CD14-positive monocyte (primary cell): ENCODE measurements at regions not wholly inside any gene's neighbourhood (a gene's known extent, or its start where the extent isn't known, plus 50 kb on each side); places are given as distances from the start of the nearest gene placed in this dataset. TPM values are rescaled to one million over a fixed set of nuclear protein-coding genes. Genes with fewer than 3 reads are reported as not detected.

Experiments
- DNase-seq, 3 donors: peaks; one replicate each; pipeline ENCODE4 v3.0.0-alpha.2; 2011 to 2022
- H2AFZ ChIP-seq: 2 replicates; pipeline ENCODE4 v1.6.0; 2012; ENCODE audit warnings: mild to moderate bottlenecking, low read depth, low read length, inconsistent platforms; ENCODE audit not compliant: insufficient read depth, poor library complexity, severe bottlenecking
- H3K27ac ChIP-seq, 2 donors: 1 replicate in 1 of 2; 2 replicates in 1 of 2; pipeline ENCODE4 v1.5.1; 2012 to 2013; ENCODE audit warnings: low read length in 2 of 2, control low read depth in 1 of 2, inconsistent platforms in 1 of 2, low read depth in 1 of 2, mild to moderate bottlenecking in 1 of 2
- H3K27me3 ChIP-seq, 2 donors: one replicate each; pipeline versions ENCODE4 v1.6.0 to v1.6.1; 2011 to 2013; ENCODE audit warnings: low read length in 2 of 2; ENCODE audit not compliant: control insufficient read depth in 2 of 2, insufficient read depth in 2 of 2
- H3K36me3 ChIP-seq, 2 donors: replicated peaks in 1 of 2; 1 replicate in 1 of 2; 2 replicates in 1 of 2; pipeline versions ENCODE4 v1.5.1 to v1.6.1; 2012 to 2013; ENCODE audit warnings: low read length in 2 of 2, control low read depth in 1 of 2, inconsistent platforms in 1 of 2, mild to moderate bottlenecking in 1 of 2; ENCODE audit not compliant: insufficient read depth in 2 of 2, control insufficient read depth in 1 of 2
- H3K4me1 ChIP-seq, 2 donors: 1 replicate in 1 of 2; 2 replicates in 1 of 2; pipeline versions ENCODE4 v1.5.1 to v1.6.1; 2012 to 2013; ENCODE audit warnings: low read length in 2 of 2, control low read depth in 1 of 2, inconsistent platforms in 1 of 2, mild to moderate bottlenecking in 1 of 2, moderate library complexity in 1 of 2; ENCODE audit not compliant: insufficient read depth in 2 of 2, control insufficient read depth in 1 of 2
- H3K4me2 ChIP-seq: replicated peaks from 2 replicates; pipeline ENCODE3; 2012; ENCODE audit warnings: low read length, moderate library complexity, mild to moderate bottlenecking; ENCODE audit not compliant: poor library complexity, severe bottlenecking; ENCODE audit errors: extremely low read depth
- H3K4me3 ChIP-seq, 3 experiments: fragments of 200-600 bp in 1 of 3; sonication (generic) in 1 of 3; replicated peaks in 1 of 3; 1 replicate in 2 of 3; 2 replicates in 1 of 3; pipeline ENCODE4 v1.5.1; 2011 to 2013; ENCODE audit warnings: low read length in 3 of 3, mild to moderate bottlenecking in 3 of 3, control low read depth in 2 of 3, low read depth in 2 of 3, inconsistent platforms in 1 of 3, moderate library complexity in 1 of 3
- H3K79me2 ChIP-seq: 2 replicates; pipeline ENCODE4 v1.6.0; 2012; ENCODE audit warnings: mild to moderate bottlenecking, control low read depth, inconsistent platforms, low read length, moderate library complexity; ENCODE audit not compliant: insufficient read depth
- H3K9ac ChIP-seq: 2 replicates; pipeline ENCODE4 v1.6.0; 2017; ENCODE audit warnings: low read length, mild to moderate bottlenecking; ENCODE audit not compliant: insufficient read depth, poor library complexity, severe bottlenecking
- H3K9me3 ChIP-seq, 2 donors: replicated peaks in 1 of 2; 1 replicate in 1 of 2; 2 replicates in 1 of 2; pipeline versions ENCODE4 v1.5.1 to v1.6.1; 2012 to 2013; ENCODE audit warnings: low read length in 2 of 2, control low read depth in 1 of 2; ENCODE audit not compliant: control insufficient read depth in 1 of 2, insufficient read depth in 1 of 2
- H4K20me1 ChIP-seq: 2 replicates; pipeline ENCODE4 v1.6.0; 2012; ENCODE audit warnings: mild to moderate bottlenecking, low read length, control low read depth, moderate library complexity; ENCODE audit not compliant: insufficient read depth
- H3K27ac Mint-ChIP-seq, 7 donors: one replicate each; pipeline ENCODE4 v1.8.0; 2020; ENCODE audit warnings: mild to moderate bottlenecking in 7 of 7, mixed read lengths in 7 of 7, moderate library complexity in 6 of 7, inconsistent platforms in 2 of 7
- H3K27me3 Mint-ChIP-seq, 3 donors: one replicate each; pipeline ENCODE4 v1.8.0; 2021 to 2022; ENCODE audit warnings: low read depth in 3 of 3, mild to moderate bottlenecking in 3 of 3, mixed read lengths in 3 of 3, moderate library complexity in 3 of 3, inconsistent platforms in 1 of 3
- H3K36me3 Mint-ChIP-seq, 2 donors: one replicate each; pipeline ENCODE4 v1.8.0; 2020; ENCODE audit warnings: mixed read lengths in 2 of 2, inconsistent platforms in 1 of 2, mild to moderate bottlenecking in 1 of 2
- H3K4me1 Mint-ChIP-seq: one replicate; pipeline ENCODE4 v1.8.0; 2020; ENCODE audit warnings: mild to moderate bottlenecking, mixed read lengths
- H3K4me3 Mint-ChIP-seq, 2 donors: one replicate each; pipeline ENCODE4 v1.8.0; 2020; ENCODE audit warnings: mild to moderate bottlenecking in 2 of 2, mixed read lengths in 2 of 2, moderate library complexity in 1 of 2
- H3K9me3 Mint-ChIP-seq, 7 donors: one replicate each; pipeline ENCODE4 v1.8.0; 2020 to 2022; ENCODE audit warnings: mixed read lengths in 7 of 7, mild to moderate bottlenecking in 6 of 7, moderate library complexity in 6 of 7, inconsistent platforms in 2 of 7
- CTCF ChIP-seq: fragments of 200-600 bp; IDR thresholded peaks from one replicate; pipeline ENCODE4 v1.8.0; 2022; ENCODE audit warnings: antibody characterized with exemption, mild to moderate bottlenecking
- WGBS: methylation state at CpG from one replicate; pipeline ENCODE4 v1.1.5; 2013; ENCODE audit warnings: missing lambda C conversion rate; ENCODE audit not compliant: insufficient coverage; 5-methylcytosine and 5-hydroxymethylcytosine counted together
- intact Hi-C, 2 donors: fragments of 100-400 bp; cut with micrococcal nuclease; formaldehyde crosslinking; loops; one replicate each; pipeline versions ENCODE4 v1.15.0 to v1.15.1; 2023
- small RNA-seq: library from RNA; depleted of rRNA; stranded (forward); fragments of <200 nt; gene quantifications from one replicate; pipeline ENCODE3, GENCODE V24; 2012; ENCODE audit warnings: low read depth; ENCODE audit not compliant: insufficient read length

DNA sequence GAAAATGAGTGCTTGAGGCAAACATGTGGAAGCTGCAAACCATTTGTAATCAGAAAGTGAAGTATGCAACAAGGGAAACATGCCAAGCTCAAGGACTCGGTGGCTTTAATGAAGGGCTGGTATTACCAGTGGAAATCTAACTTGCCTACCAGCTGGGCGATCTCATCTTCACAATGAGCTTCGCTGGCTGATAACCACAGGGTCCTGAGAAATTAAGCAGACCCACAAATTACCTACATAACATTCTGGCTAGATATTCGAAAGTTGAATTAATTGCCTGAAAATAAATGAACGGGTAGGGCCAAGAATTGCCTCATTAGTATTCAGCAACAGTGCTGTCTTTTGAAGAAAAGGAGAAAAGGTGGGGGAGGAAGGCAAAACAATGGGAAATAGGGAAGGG, 439.4 kb downstream of the PDZRN4 start:
- intact Hi-C loops = no loop called here
- Histone ChIP-seq H3K27ac (no peak overlapping the region), H3K36me3 (no peaks in the 10 kb centered on the region), H3K9me3 (peaks cover 0 to 3% of the 10 kb centered on the region in 2 donors), H4K20me1 (no peaks in the 10 kb centered on the region), H3K27me3 (no peaks in the 10 kb centered on the region), H3K79me2 (no peaks in the 10 kb centered on the region), H3K9ac (no peak overlapping the region), H3K4me2 (no peak overlapping the region), H3K4me3 (no peak overlapping the region), H2AFZ (no peak overlapping the region), H3K4me1 (no peaks in the 10 kb centered on the region)
- DNase-seq = no peak
- Mint-ChIP-seq H3K9me3 (peaks cover 2 to 16% (median 7%) of the 10 kb centered on the region in 7 donors), H3K4me3 (no peak overlapping the region), H3K4me1 (no peaks in the 10 kb centered on the region), H3K27me3 (no peaks in the 10 kb centered on the region), H3K27ac (no peak overlapping the region), H3K36me3 (no peaks in the 10 kb centered on the region)
- no peak for TF ChIP-seq CTCF
- 100% methylated on average over 2 of the region's 5 CpGs for WGBS

DNA sequence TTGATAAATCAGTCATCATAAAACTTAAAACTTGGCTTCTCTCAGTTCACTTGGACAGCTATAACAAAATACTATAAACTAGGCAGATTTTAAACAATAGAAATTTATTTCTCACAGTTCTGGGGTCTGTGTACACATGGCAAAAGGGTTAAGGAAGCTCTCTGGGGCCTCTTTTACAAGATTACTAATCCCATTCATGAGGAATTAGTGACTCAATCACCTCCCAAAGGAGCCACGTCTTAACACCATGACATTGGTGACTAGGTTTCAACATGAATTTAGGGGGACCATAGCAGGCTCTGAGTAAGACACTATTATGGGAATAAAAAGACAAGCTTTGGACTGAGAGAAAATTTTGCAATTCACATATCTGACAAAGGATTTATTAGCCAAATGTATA, 436.5 kb downstream of the PDZRN4 start:
- Histone ChIP-seq H3K79me2 (no peaks in the 10 kb centered on the region), H3K27ac (no peak overlapping the region), H3K27me3 (no peaks in the 10 kb centered on the region), H3K4me3 (no peak overlapping the region), H3K4me1 (no peaks in the 10 kb centered on the region), H2AFZ (no peak overlapping the region), H3K9ac (no peak overlapping the region), H3K9me3 (peaks cover 0 to 3% of the 10 kb centered on the region in 2 donors), H3K36me3 (no peaks in the 10 kb centered on the region), H3K4me2 (no peak overlapping the region), H4K20me1 (no peaks in the 10 kb centered on the region)
- no peaks in the 10 kb centered on the region for H3K36me3 Mint-ChIP-seq
- intact Hi-C loops = no loop called here
- H3K9me3 Mint-ChIP-seq = peaks cover 0 to 9% (median 5%) of the 10 kb centered on the region in 7 donors
- no CpG with 5 or more reads among the region's 1 CpG for WGBS
- no peaks in the 10 kb centered on the region for H3K4me1 Mint-ChIP-seq
- H3K27ac Mint-ChIP-seq = no peak overlapping the region
- peaks cover 0 to 1% (median 0%) of the 10 kb centered on the region in 3 donors for H3K27me3 Mint-ChIP-seq
- H3K4me3 Mint-ChIP-seq = no peak overlapping the region
- DNase-seq = no peak
- no peak for TF ChIP-seq CTCF

Small RNA genes in the stretch of these regions (small RNA-seq; reads per million reads assigned to genes)
- gene RNA5SP360 = not detected
